BE2C (cell line): ENCODE measurements at regions not wholly inside any gene's neighbourhood (a gene's known extent, or its start where the extent isn't known, plus 50 kb on each side); places are given as distances from the start of the nearest gene placed in this dataset.

Experiments
- DNase-seq: peaks from one replicate; pipeline ENCODE4 v3.0.0-alpha.2; 2020
- H3K27me3 ChIP-seq: fragments of 250-450 bp; sonication (Bioruptor Pico); 2 replicates; pipeline ENCODE4 v1.5.1; 2020; ENCODE audit warnings: mild to moderate bottlenecking
- H3K36me3 ChIP-seq: fragments of 250-450 bp; sonication (Bioruptor Pico); 2 replicates; pipeline ENCODE4 v1.5.1; 2020; ENCODE audit warnings: mild to moderate bottlenecking
- H3K4me1 ChIP-seq: fragments of 250-450 bp; sonication (Bioruptor Pico); 2 replicates; pipeline ENCODE4 v1.5.1; 2020
- H3K4me3 ChIP-seq: 2 replicates; pipeline ENCODE4 v1.5.1; 2011; ENCODE audit warnings: low read depth, low read length
- H3K9me3 ChIP-seq: fragments of 250-450 bp; sonication (Bioruptor Pico); 2 replicates; pipeline ENCODE4 v1.5.1; 2020
- TF ChIP-seq, protein P1 (sequence below): IDR thresholded peaks from 2 replicates; pipeline ENCODE4 v1.5.1; 2012; ENCODE audit warnings: mild to moderate bottlenecking, low read depth, low read length

- Histone ChIP-seq H3K9me3 (no peaks in the 10 kb centered on the region), H3K36me3 (no peaks in the 10 kb centered on the region), H3K27me3 (no peaks in the 10 kb centered on the region), H3K4me3 (no peak overlapping the region), H3K4me1 (no peaks in the 10 kb centered on the region)
- TF ChIP-seq, protein P1, sequence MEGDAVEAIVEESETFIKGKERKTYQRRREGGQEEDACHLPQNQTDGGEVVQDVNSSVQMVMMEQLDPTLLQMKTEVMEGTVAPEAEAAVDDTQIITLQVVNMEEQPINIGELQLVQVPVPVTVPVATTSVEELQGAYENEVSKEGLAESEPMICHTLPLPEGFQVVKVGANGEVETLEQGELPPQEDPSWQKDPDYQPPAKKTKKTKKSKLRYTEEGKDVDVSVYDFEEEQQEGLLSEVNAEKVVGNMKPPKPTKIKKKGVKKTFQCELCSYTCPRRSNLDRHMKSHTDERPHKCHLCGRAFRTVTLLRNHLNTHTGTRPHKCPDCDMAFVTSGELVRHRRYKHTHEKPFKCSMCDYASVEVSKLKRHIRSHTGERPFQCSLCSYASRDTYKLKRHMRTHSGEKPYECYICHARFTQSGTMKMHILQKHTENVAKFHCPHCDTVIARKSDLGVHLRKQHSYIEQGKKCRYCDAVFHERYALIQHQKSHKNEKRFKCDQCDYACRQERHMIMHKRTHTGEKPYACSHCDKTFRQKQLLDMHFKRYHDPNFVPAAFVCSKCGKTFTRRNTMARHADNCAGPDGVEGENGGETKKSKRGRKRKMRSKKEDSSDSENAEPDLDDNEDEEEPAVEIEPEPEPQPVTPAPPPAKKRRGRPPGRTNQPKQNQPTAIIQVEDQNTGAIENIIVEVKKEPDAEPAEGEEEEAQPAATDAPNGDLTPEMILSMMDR, result no peak
- no peak for DNase-seq
Observed at GRCh38 chr2:215658635-215659305, 222.9 kb upstream of the FN1 start.

GRCh38 chr2:215657844-215658243 lies 222.0 kb upstream of the FN1 start:
- TF ChIP-seq, protein P1, result no peak
- Histone ChIP-seq H3K4me1 (no peaks in the 10 kb centered on the region), H3K9me3 (no peaks in the 10 kb centered on the region), H3K36me3 (no peaks in the 10 kb centered on the region), H3K4me3 (no peak overlapping the region), H3K27me3 (no peaks in the 10 kb centered on the region)
- DNase-seq, result no peak

DNA sequence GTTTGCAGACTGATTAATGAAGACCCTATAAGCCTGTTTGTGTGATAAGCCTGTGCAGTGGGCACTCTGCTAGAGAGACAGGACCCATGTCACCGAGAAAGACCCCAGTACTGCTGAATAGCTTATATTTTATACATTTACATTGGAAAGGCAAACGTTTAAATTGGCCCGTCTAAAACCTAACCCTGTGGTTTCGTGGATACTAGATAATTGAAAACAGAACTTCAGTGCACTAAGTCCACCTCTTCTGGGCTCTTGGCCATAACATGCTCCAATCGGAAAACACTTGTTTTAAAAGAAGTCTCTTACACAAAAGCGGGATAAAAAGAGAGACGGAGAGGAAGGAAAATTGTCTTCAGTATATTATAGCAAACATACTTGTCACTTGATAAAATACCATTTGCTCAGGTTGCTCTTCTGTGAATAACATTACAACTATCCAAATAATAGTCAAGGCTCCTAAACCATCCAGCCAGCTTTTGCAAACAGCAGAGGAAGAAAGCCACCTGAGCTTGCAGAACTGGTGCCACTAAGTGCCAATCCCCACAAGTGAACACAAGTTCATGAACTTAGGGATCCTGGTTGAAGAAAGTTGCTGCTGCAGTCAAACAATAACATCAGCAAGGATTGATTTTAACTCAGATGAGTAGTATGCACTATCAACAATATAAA lies 218.4 kb upstream of the FN1 start:
- Histone ChIP-seq H3K27me3 (no peaks in the 10 kb centered on the region), H3K4me3 (no peak overlapping the region), H3K36me3 (no peaks in the 10 kb centered on the region), H3K9me3 (no peaks in the 10 kb centered on the region), H3K4me1 (no peaks in the 10 kb centered on the region)
- TF ChIP-seq, protein P1, result no peak
- DNase-seq, result no peak

DNA sequence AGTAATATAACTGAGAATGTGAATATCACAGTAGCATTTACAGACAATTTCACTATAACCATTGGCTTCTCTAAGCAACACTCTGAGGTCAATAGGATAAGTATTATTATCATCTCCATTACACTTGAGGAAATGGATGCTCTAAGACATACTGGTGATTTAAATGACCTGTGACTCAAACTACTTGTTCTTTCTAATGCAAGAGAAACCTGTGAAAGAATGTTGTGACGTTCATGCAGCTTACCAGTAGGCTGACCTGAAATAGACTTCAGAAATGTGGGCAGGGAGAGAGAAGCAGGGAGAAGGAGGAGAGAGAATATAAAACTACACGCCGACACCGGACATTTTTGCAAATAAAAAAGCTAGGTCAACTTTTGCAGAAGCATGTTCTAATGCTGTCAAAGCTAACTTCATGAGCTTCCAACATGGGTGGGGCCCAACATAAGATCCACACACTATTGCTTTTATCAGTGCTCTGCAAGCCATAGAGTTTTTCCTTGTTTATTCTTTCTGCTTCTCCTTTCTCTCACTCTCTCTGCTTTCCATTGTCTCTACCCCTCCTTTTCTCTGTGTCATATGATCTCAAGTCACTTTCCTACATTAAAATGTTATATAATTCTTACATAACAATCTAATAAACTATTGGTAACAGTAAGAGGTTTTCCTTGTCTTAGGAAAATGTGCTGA lies 217.6 kb upstream of the FN1 start:
- Histone ChIP-seq H3K27me3 (no peaks in the 10 kb centered on the region), H3K9me3 (no peaks in the 10 kb centered on the region), H3K4me3 (no peak overlapping the region), H3K36me3 (no peaks in the 10 kb centered on the region), H3K4me1 (no peaks in the 10 kb centered on the region)
- no peak for DNase-seq
- TF ChIP-seq, protein P1, result no peak

DNA sequence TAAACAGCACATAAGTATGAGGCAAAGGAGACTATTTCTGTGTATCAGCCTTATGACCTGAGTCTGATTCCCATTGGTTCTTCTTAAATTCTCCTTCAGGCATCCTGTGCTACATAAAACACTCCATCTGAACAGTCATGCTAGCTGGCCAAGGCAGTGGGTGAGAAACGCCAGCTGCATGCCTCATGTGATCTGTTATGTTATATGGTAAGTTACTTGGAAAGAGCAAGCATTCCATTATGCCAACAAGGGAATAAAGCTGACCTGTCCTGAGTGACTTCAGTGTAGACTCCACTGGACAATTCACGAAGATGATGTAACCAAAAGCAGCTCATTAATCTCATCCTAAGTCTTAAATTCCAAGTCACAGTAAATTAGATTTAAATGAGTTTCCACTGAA lies 216.5 kb upstream of the FN1 start:
- H3K36me3 ChIP-seq, result no peaks in the 10 kb centered on the region
- DNase-seq, result no peak

More for the DNA sequence above, 216.5 kb upstream of the FN1 start:
- TF ChIP-seq, protein P1, result no peak
- H3K27me3 ChIP-seq, result no peaks in the 10 kb centered on the region
- H3K4me1 ChIP-seq, result no peaks in the 10 kb centered on the region
- no peaks in the 10 kb centered on the region for H3K9me3 ChIP-seq
- no peak overlapping the region for H3K4me3 ChIP-seq
